Fibroblast of villous mesenchyme (primary cell): ENCODE measurements at regions not wholly inside any gene's neighbourhood (a gene's known extent, or its start where the extent isn't known, plus 50 kb on each side); places are given as distances from the start of the nearest gene placed in this dataset.

Source experiments
- DNase-seq: peaks from one replicate; pipeline ENCODE4 v3.0.0-alpha.2; 2010; ENCODE audit warnings: low read depth
- H3K4me3 ChIP-seq: 2 replicates; pipeline ENCODE4 v1.5.1; 2011; ENCODE audit warnings: low read depth, mild to moderate bottlenecking, low read length
- CTCF ChIP-seq: IDR thresholded peaks from 2 replicates; pipeline ENCODE4 v1.5.1; 2012; ENCODE audit warnings: low read depth, mild to moderate bottlenecking, low read length; ENCODE audit not compliant: insufficient read depth

GRCh38 chr2:21277068-21278056, 153.6 kb downstream of the TDRD15 start:
- no peak overlapping the region for H3K4me3 ChIP-seq
- no peak for TF ChIP-seq CTCF
- DNase-seq = no peak

- no peak for DNase-seq
- no peak for TF ChIP-seq CTCF
- no peak overlapping the region for H3K4me3 ChIP-seq
Observed at GRCh38 chr2:21279525-21279924, 155.8 kb downstream of the TDRD15 start.

GRCh38 chr2:21280793-21281192, 157.0 kb downstream of the TDRD15 start:
- DNase-seq = no peak
- H3K4me3 ChIP-seq = no peak overlapping the region
- no peak for TF ChIP-seq CTCF

- DNase-seq = no peak
- no peak for TF ChIP-seq CTCF
- H3K4me3 ChIP-seq = no peak overlapping the region
Observed at GRCh38 chr2:21281384-21281783, 157.6 kb downstream of the TDRD15 start.

- no peak overlapping the region for H3K4me3 ChIP-seq
- no peak for DNase-seq
- TF ChIP-seq CTCF = no peak
Observed at GRCh38 chr2:21281791-21282514, 158.2 kb downstream of the TDRD15 start.

DNA sequence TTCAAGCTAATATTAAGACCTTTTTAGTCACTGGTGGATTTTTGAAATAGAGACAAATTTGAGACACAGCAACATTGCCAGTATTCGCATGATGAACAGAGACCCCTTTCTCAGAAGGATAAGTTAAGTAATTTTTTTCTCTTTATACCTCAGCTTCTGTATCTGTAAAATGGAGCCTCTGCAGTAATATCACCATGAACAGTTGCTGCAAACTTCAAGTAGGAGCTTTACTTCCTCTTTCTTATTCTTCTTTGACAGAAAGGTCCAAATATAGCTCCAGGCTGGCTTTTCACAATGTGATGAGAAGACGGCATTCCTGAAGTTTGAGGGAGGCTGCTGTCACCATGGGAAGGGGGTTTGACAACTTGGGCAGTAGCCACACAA, 158.7 kb downstream of the TDRD15 start:
- H3K4me3 ChIP-seq = no peak overlapping the region
- no peak for TF ChIP-seq CTCF
- DNase-seq = no peak
